HCT116 (cell line): ENCODE measurements at regions not wholly inside any gene's neighbourhood (a gene's known extent, or its start where the extent isn't known, plus 50 kb on each side); places are given as distances from the start of the nearest gene placed in this dataset.

Experiments
- ATAC-seq: fragments of 200-7000 bp; cut with Tn5 transposase; 2 replicates; pipeline ENCODE4 v1.9.1; 2020; ENCODE audit warnings: mild to moderate bottlenecking, moderate library complexity
- BruUV-seq: library from RNA; stranded (reverse); fragments of 400-500 nt; replicated peaks from 2 replicates; lab custom pipeline; 2021; lab: Mats Ljungman, UMichigan
- CTCF ChIA-PET: fragments of 300-600 bp; sonication (Branson Sonifier 250); formaldehyde crosslinking; loops from one replicate; lab custom pipeline; 2021; ENCODE audit warnings: antibody characterized with exemption; lab: Charles Lee
- POLR2A ChIA-PET: fragments of 300-600, 350-600 bp; sonication (Branson Sonifier 250); formaldehyde crosslinking; loops from one replicate; lab custom pipeline; 2021; ENCODE audit warnings: antibody characterized with exemption; lab: Charles Lee
- RAD21 ChIA-PET, 2 experiments: fragments of 300-600 bp; sonication (Branson Sonifier 250); formaldehyde crosslinking; loops; one replicate each; lab custom pipeline; 2023; ENCODE audit warnings: low total read pairs in 2 of 2; ENCODE audit not compliant: uncharacterized antibody in 2 of 2, unreplicated experiment in 2 of 2, low non-redundant PET in 1 of 2; lab: Charles Lee
- DNase-seq: peaks from one replicate; pipeline ENCODE4 v3.0.0-alpha.2; 2010; ENCODE audit warnings: low read depth, low spot score
- H2AFZ ChIP-seq: fragments of 200-600 bp; shearing (Covaris generic), sonication (generic); 2 replicates; pipeline ENCODE4 v1.6.1; 2017; ENCODE audit warnings: low read depth, mixed run types, mixed read lengths, antibody characterized with exemption, low read length; ENCODE audit not compliant: poor library complexity, severe bottlenecking
- H3K27ac ChIP-seq: 2 replicates; pipeline ENCODE4 v1.5.1; 2012; ENCODE audit warnings: low read depth, low read length
- H3K27me3 ChIP-seq: fragments of 200-600 bp; sonication (generic); 2 replicates; pipeline ENCODE4 v1.6.1; 2016; ENCODE audit warnings: mixed run types, low read length, mixed read lengths; ENCODE audit not compliant: insufficient read depth
- H3K36me3 ChIP-seq, 2 experiments: fragments of 200-500 bp in 1 of 2; fragments of 200-600 bp in 1 of 2; sonication (Bioruptor generic) in 1 of 2; sonication (generic) in 1 of 2; 2 replicates each; pipeline versions ENCODE4 v1.5.1 to v1.6.1; 2014 to 2016; ENCODE audit warnings: low read length in 2 of 2, inconsistent platforms in 1 of 2, mixed read lengths in 1 of 2, mixed run types in 1 of 2; ENCODE audit not compliant: insufficient read depth in 2 of 2, control insufficient read depth in 1 of 2
- H3K4me1 ChIP-seq, 2 experiments: fragments of 200-600 bp in 1 of 2; sonication (generic) in 1 of 2; 2 replicates each; pipeline versions ENCODE4 v1.5.1 to v1.6.1; 2012 to 2017; ENCODE audit warnings: low read length in 2 of 2, inconsistent platforms in 1 of 2, mild to moderate bottlenecking in 1 of 2, mixed read lengths in 1 of 2, mixed run types in 1 of 2, moderate library complexity in 1 of 2; ENCODE audit not compliant: insufficient read depth in 2 of 2, control insufficient read depth in 1 of 2
- H3K4me2 ChIP-seq: fragments of 200-600 bp; sonication (generic); 2 replicates; pipeline ENCODE4 v1.6.1; 2017; ENCODE audit warnings: mixed run types, low read length, mixed read lengths
- H3K4me3 ChIP-seq, 2 experiments: fragments of 200-600 bp in 1 of 2; sonication (generic) in 1 of 2; replicated peaks in 1 of 2; 2 replicates each; pipeline ENCODE4 v1.5.1; 2011 to 2016; ENCODE audit warnings: low read length in 2 of 2, control low read depth in 1 of 2, low read depth in 1 of 2, mild to moderate bottlenecking in 1 of 2, mixed read lengths in 1 of 2, mixed run types in 1 of 2
- H3K79me2 ChIP-seq: fragments of 200-600 bp; sonication (generic); 2 replicates; pipeline ENCODE4 v1.6.1; 2017; ENCODE audit warnings: mild to moderate bottlenecking, mixed run types, low read length, moderate library complexity, mixed read lengths; ENCODE audit not compliant: insufficient read depth
- H3K9ac ChIP-seq: fragments of 200-600 bp; sonication (generic); 2 replicates; pipeline ENCODE4 v1.6.1; 2016; ENCODE audit warnings: low read length, mixed read lengths
- H3K9me2 ChIP-seq: fragments of 200-600 bp; sonication (generic), shearing (Covaris generic); 2 replicates; pipeline ENCODE4 v1.6.1; 2017; ENCODE audit warnings: mixed run types, mild to moderate bottlenecking, moderate library complexity; ENCODE audit not compliant: insufficient read depth
- H3K9me3 ChIP-seq, 2 experiments: fragments of 200-500 bp in 1 of 2; fragments of 200-600 bp in 1 of 2; sonication (Bioruptor generic) in 1 of 2; sonication (generic) in 1 of 2; 2 replicates each; pipeline ENCODE4 v1.6.1; 2014 to 2017; ENCODE audit warnings: low read length in 2 of 2, mixed read lengths in 2 of 2, inconsistent platforms in 1 of 2, low read depth in 1 of 2, mild to moderate bottlenecking in 1 of 2, mixed run types in 1 of 2, moderate library complexity in 1 of 2; ENCODE audit not compliant: control insufficient read depth in 1 of 2, insufficient read depth in 1 of 2
- H4K20me1 ChIP-seq: fragments of 200-600 bp; sonication (generic), shearing (Covaris generic); 2 replicates; pipeline ENCODE4 v1.6.1; 2017; ENCODE audit warnings: mixed run types, mild to moderate bottlenecking, moderate library complexity; ENCODE audit not compliant: insufficient read depth
- CTCF ChIP-seq, 3 experiments: fragments of 200-600 bp in 1 of 3; sonication (generic) in 1 of 3; IDR thresholded peaks in 2 of 3; conservative IDR thresholded peaks in 1 of 3; 2 replicates each; pipeline ENCODE4 v1.5.1; 2012 to 2017; ENCODE audit warnings: low read depth in 2 of 3, low read length in 2 of 3, antibody characterized with exemption in 1 of 3, borderline replicate concordance in 1 of 3, control low read depth in 1 of 3, mild to moderate bottlenecking in 1 of 3, mixed read lengths in 1 of 3, mixed run types in 1 of 3, moderate library complexity in 1 of 3; ENCODE audit not compliant: insufficient read depth in 1 of 3
- EZH2 ChIP-seq: fragments of 200-600 bp; sonication (generic); IDR thresholded peaks from 2 replicates; pipeline ENCODE4 v1.6.1; 2017; ENCODE audit warnings: antibody characterized with exemption, mixed run types
- FOSL1 ChIP-seq: IDR thresholded peaks from 2 replicates; pipeline ENCODE4 v1.6.1; 2012; ENCODE audit warnings: low read depth
- POLR2A ChIP-seq: IDR thresholded peaks from 2 replicates; pipeline ENCODE4 v1.7.0; 2011; ENCODE audit warnings: borderline replicate concordance; ENCODE audit not compliant: insufficient read depth, insufficient read length; ENCODE audit errors: extremely low read depth
- RAD21 ChIP-seq: IDR thresholded peaks from 2 replicates; pipeline ENCODE4 v1.6.1; 2012; ENCODE audit warnings: low read depth, mild to moderate bottlenecking
- REST ChIP-seq: IDR thresholded peaks from 2 replicates; pipeline ENCODE4 v1.6.1; 2012; ENCODE audit warnings: low read depth
- SIN3A ChIP-seq: IDR thresholded peaks from 2 replicates; pipeline ENCODE4 v1.6.1; 2012; ENCODE audit warnings: low read depth
- SP1 ChIP-seq: IDR thresholded peaks from 2 replicates; pipeline ENCODE4 v1.6.1; 2012; ENCODE audit warnings: low read depth
- TCF7L2 ChIP-seq: IDR thresholded peaks from 2 replicates; pipeline ENCODE4 v1.7.0; 2011; ENCODE audit warnings: borderline replicate concordance, inconsistent platforms; ENCODE audit not compliant: insufficient read depth, insufficient read length; ENCODE audit errors: extremely low read depth
- intact Hi-C: fragments of 100-400 bp; cut with micrococcal nuclease; formaldehyde crosslinking; loops from 2 replicates; pipeline ENCODE4 v1.10.0; 2022
- TF ChIP-seq, protein P1 (sequence below): IDR thresholded peaks from 2 replicates; pipeline ENCODE4 v1.6.1; 2012

GRCh38 chr18:56409736-56410135 is 228.7 kb downstream of the TXNL1 start:
- DNase-seq = no peak
- Histone ChIP-seq H2AFZ (no peak overlapping the region), H3K36me3 (no peaks in the 10 kb centered on the region), H4K20me1 (no peaks in the 10 kb centered on the region), H3K9me2 (no peaks in the 10 kb centered on the region), H3K4me2 (no peak overlapping the region), H3K79me2 (no peaks in the 10 kb centered on the region), H3K9ac (no peak overlapping the region), H3K4me3 (no peak overlapping the region), H3K27ac (no peak overlapping the region), H3K27me3 (no peaks in the 10 kb centered on the region), H3K9me3 (no peaks in the 10 kb centered on the region; a peak in 1 of 4 replicates), H3K4me1 (no peaks in the 10 kb centered on the region)
- no peak for TF ChIP-seq EZH2
- no peak for TF ChIP-seq SIN3A
- TF ChIP-seq CTCF (IDR thresholded peaks at IDR 0.05 in 2 of 3, conservative IDR thresholded peaks at IDR 0.05 in 1 of 3; ENCODE audit: borderline replicate concordance in 1 of 3, insufficient read depth in 1 of 3, low read depth in 2 of 3, low read length in 2 of 3) = no peak
- TF ChIP-seq, protein P1, sequence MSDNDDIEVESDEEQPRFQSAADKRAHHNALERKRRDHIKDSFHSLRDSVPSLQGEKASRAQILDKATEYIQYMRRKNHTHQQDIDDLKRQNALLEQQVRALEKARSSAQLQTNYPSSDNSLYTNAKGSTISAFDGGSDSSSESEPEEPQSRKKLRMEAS = no peak
- no TSS peak for BruUV-seq
- intact Hi-C loops = no loop called here
- ChIA-PET CTCF (no interaction called here), RAD21 (no interaction called here), POLR2A (no interaction called here)
- ATAC-seq = no peak

GRCh38 chr18:56407646-56408180 is 230.7 kb downstream of the TXNL1 start:
- no TSS peak for BruUV-seq
- no peak overlapping the region for H3K9ac ChIP-seq
- no peak for TF ChIP-seq REST
- no peak for TF ChIP-seq SP1
- TF ChIP-seq FOSL1 = no peak
- TF ChIP-seq TCF7L2 = no peak
- TF ChIP-seq, protein P1 = no peak
- no peak for TF ChIP-seq RAD21
- no peak for TF ChIP-seq POLR2A
- DNase-seq = no peak
- no peaks in the 10 kb centered on the region for H3K4me1 ChIP-seq
- no peak overlapping the region for H3K4me2 ChIP-seq
- RAD21 ChIA-PET = no interaction called here
- no peaks in the 10 kb centered on the region for H3K36me3 ChIP-seq
- H4K20me1 ChIP-seq = no peaks in the 10 kb centered on the region
- no peaks in the 10 kb centered on the region for H3K27me3 ChIP-seq
- CTCF ChIA-PET = no interaction called here
- H3K9me2 ChIP-seq = no peaks in the 10 kb centered on the region
- ATAC-seq = no peak
- H3K79me2 ChIP-seq = no peaks in the 10 kb centered on the region
- no peak overlapping the region for H2AFZ ChIP-seq
- POLR2A ChIA-PET = no interaction called here
- intact Hi-C loops = no loop called here
- H3K27ac ChIP-seq = no peak overlapping the region
- H3K4me3 ChIP-seq = no peak overlapping the region
- no peaks in the 10 kb centered on the region; a peak in 1 of 4 replicates for H3K9me3 ChIP-seq
